ENCODE measurements at regions not wholly inside any gene's neighbourhood (a gene's known extent, or its start where the extent isn't known, plus 50 kb on each side); places are given as distances from the start of the nearest gene placed in this dataset.

GRCh38 chr2:12066986-12067385 is 320.6 kb downstream of the LPIN1 start:
- Histone ChIP-seq H2BK120ac (ENCODE audit: low read depth, low read length) (no peak overlapping the region), H3K23ac (ENCODE audit: low read length) (no peak overlapping the region), H3K27ac (ENCODE audit: low read depth, low read length) (no peak overlapping the region), H3K18ac (ENCODE audit: low read length) (no peak overlapping the region), H3K36me3 (ENCODE audit: control insufficient read depth, insufficient read depth, low read length) (no peaks in the 10 kb centered on the region), H2AK5ac (ENCODE audit: low read length) (no peak overlapping the region), H3K9ac (ENCODE audit: low read length) (no peak overlapping the region), H3K4me2 (ENCODE audit: low read length) (no peak overlapping the region), H3K79me2 (ENCODE audit: control insufficient read depth, insufficient read depth, low read length) (no peaks in the 10 kb centered on the region), H2BK5ac (ENCODE audit: low read length) (no peak overlapping the region), H3K4ac (ENCODE audit: low read depth, low read length) (no peak overlapping the region), H3K4me3 (ENCODE audit: low read length) (no peak overlapping the region), H4K8ac (ENCODE audit: low read depth, low read length) (no peak overlapping the region), H3K27me3 (ENCODE audit: insufficient read depth, low read length, poor library complexity) (no peaks in the 10 kb centered on the region), H3K56ac (ENCODE audit: low read length) (no peak overlapping the region), H2BK15ac (replicated peaks; ENCODE audit: low read depth) (no peak overlapping the region), H4K5ac (ENCODE audit: low read length) (no peak overlapping the region), H3K79me1 (ENCODE audit: low read length) (no peaks in the 10 kb centered on the region), H3K4me1 (ENCODE audit: control insufficient read depth, low read depth, low read length) (no peaks in the 10 kb centered on the region)
- no peak for DNase-seq
- no CpG with 5 or more reads among the region's 1 CpG for WGBS (ENCODE audit: extremely low coverage, insufficient coverage, low lambda C conversion rate)

DNA sequence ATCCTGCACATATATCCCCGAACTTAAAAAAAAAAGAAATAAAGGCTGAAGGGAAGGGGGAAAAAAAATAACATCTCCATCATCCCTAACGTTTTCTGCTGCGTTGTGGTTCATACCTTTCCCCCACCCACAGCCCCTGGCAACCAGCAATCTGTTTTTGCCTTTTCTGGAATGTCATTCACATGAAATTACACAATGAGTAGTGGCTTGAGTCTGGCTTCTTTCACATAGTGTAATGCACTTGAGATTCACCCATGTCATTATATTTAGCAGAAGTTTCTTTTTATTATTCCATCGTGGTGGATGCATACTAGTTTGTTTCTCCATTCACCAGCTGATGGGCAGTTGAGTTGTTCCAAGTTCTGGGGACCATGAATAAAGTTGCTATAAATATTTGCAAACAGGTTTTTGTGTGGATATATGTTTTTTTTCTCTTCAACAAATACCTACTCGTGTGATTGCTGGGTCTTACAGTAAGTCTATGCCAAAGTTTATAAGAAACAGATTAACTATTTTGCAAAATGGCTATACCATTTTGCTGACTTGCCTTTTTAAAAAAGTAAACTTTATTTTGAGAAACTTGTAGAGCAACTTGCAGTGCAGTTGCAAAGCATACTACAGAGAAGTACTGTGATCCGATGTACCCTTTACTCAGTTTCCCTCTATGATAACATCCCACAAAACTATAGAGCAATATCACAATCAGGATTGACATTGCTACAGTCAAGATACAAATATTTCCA is 322.5 kb downstream of the LPIN1 start:
- Histone ChIP-seq H3K4ac (ENCODE audit: low read depth, low read length) (no peak overlapping the region), H3K27me3 (ENCODE audit: insufficient read depth, low read length, poor library complexity) (no peaks in the 10 kb centered on the region), H4K5ac (ENCODE audit: low read length) (no peak overlapping the region), H4K8ac (ENCODE audit: low read depth, low read length) (no peak overlapping the region), H3K56ac (ENCODE audit: low read length) (no peak overlapping the region), H3K9ac (ENCODE audit: low read length) (no peak overlapping the region), H3K4me2 (ENCODE audit: low read length) (no peak overlapping the region), H2BK120ac (ENCODE audit: low read depth, low read length) (no peak overlapping the region), H3K79me1 (ENCODE audit: low read length) (no peaks in the 10 kb centered on the region), H3K4me1 (ENCODE audit: control insufficient read depth, low read depth, low read length) (peaks cover 5% of the 10 kb centered on the region), H3K36me3 (ENCODE audit: control insufficient read depth, insufficient read depth, low read length) (no peaks in the 10 kb centered on the region), H3K4me3 (ENCODE audit: low read length) (no peak overlapping the region), H3K18ac (ENCODE audit: low read length) (no peak overlapping the region), H2BK15ac (replicated peaks; ENCODE audit: low read depth) (no peak overlapping the region), H2BK5ac (ENCODE audit: low read length) (no peak overlapping the region), H2AK5ac (ENCODE audit: low read length) (no peak overlapping the region), H3K79me2 (ENCODE audit: control insufficient read depth, insufficient read depth, low read length) (no peaks in the 10 kb centered on the region), H3K23ac (ENCODE audit: low read length) (no peak overlapping the region), H3K27ac (ENCODE audit: low read depth, low read length) (no peak overlapping the region)
- no peak for DNase-seq
- no CpG with 5 or more reads among the region's 6 CpGs for WGBS (ENCODE audit: extremely low coverage, insufficient coverage, low lambda C conversion rate)

DNA sequence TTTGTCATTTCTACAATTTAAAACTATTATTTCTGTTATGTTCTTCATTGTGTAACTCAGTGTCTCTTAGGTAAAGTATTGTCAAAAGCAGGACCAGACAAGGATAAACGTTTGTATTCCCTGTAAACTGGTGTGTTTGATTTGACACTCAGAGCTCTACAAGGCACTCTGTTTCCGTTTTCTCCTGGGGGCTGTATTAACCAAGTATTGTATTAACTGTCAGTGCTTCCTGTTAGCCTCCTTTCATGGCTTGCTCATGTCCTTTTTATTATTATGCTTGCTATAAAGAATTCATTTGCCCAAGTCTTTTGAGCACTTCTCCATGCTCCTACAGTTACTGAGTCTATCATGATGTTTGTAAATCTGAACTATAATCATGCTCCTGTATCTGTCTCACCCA is 323.7 kb downstream of the LPIN1 start:
- no peak overlapping the region for H3K4me2 ChIP-seq (ENCODE audit: low read length)
- DNase-seq = no peak
- no peaks in the 10 kb centered on the region for H3K36me3 ChIP-seq (ENCODE audit: control insufficient read depth, insufficient read depth, low read length)
- H2BK120ac ChIP-seq (ENCODE audit: low read depth, low read length) = no peak overlapping the region
- no peak overlapping the region for H2BK15ac ChIP-seq (replicated peaks; ENCODE audit: low read depth)
- no peak overlapping the region for H3K9ac ChIP-seq (ENCODE audit: low read length)
- peaks cover 8% of the 10 kb centered on the region for H3K4me1 ChIP-seq (ENCODE audit: control insufficient read depth, low read depth, low read length)
- H3K23ac ChIP-seq (ENCODE audit: low read length) = no peak overlapping the region
- H4K8ac ChIP-seq (ENCODE audit: low read depth, low read length) = no peak overlapping the region
- H2BK5ac ChIP-seq (ENCODE audit: low read length) = no peak overlapping the region
- WGBS (ENCODE audit: extremely low coverage, insufficient coverage, low lambda C conversion rate) = no CpG with 5 or more reads among the region's 2 CpGs
- no peak overlapping the region for H2AK5ac ChIP-seq (ENCODE audit: low read length)
- H3K56ac ChIP-seq (ENCODE audit: low read length) = no peak overlapping the region
- H4K5ac ChIP-seq (ENCODE audit: low read length) = no peak overlapping the region
- no peak overlapping the region for H3K18ac ChIP-seq (ENCODE audit: low read length)
- H3K27ac ChIP-seq (ENCODE audit: low read depth, low read length) = no peak overlapping the region
- no peak overlapping the region for H3K4ac ChIP-seq (ENCODE audit: low read depth, low read length)
- no peaks in the 10 kb centered on the region for H3K27me3 ChIP-seq (ENCODE audit: insufficient read depth, low read length, poor library complexity)
- H3K4me3 ChIP-seq (ENCODE audit: low read length) = no peak overlapping the region
- H3K79me1 ChIP-seq (ENCODE audit: low read length) = no peaks in the 10 kb centered on the region
- H3K79me2 ChIP-seq (ENCODE audit: control insufficient read depth, insufficient read depth, low read length) = no peaks in the 10 kb centered on the region

DNA sequence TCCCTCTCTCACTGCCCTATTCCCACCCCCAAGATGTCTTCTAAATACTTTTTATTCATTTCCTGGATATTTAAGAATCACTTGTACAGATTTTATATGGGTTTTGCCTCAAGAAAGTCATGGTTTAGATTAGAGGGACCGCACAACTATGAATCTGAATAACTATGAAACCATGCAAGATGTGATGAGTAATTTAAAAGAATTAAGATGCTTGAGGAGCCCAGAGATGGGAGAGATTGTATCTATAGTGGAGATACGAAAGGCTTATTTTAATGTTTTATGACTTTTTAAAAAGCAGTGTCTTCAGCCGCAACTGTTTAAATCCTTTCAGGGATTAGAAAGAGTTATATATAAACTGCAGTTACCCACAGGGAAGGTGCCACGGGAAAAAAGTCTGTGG is 324.1 kb downstream of the LPIN1 start:
- no peak overlapping the region for H3K4ac ChIP-seq (ENCODE audit: low read depth, low read length)
- no CpG with 5 or more reads among the region's 4 CpGs for WGBS (ENCODE audit: extremely low coverage, insufficient coverage, low lambda C conversion rate)
- no peak overlapping the region for H4K8ac ChIP-seq (ENCODE audit: low read depth, low read length)
- no peak for DNase-seq
- H2BK120ac ChIP-seq (ENCODE audit: low read depth, low read length) = no peak overlapping the region
- H3K4me1 ChIP-seq (ENCODE audit: control insufficient read depth, low read depth, low read length) = peaks cover 8% of the 10 kb centered on the region
- H3K79me1 ChIP-seq (ENCODE audit: low read length) = no peaks in the 10 kb centered on the region
- H3K9ac ChIP-seq (ENCODE audit: low read length) = no peak overlapping the region
- no peak overlapping the region for H3K4me2 ChIP-seq (ENCODE audit: low read length)
- no peak overlapping the region for H3K27ac ChIP-seq (ENCODE audit: low read depth, low read length)
- no peaks in the 10 kb centered on the region for H3K79me2 ChIP-seq (ENCODE audit: control insufficient read depth, insufficient read depth, low read length)
- no peaks in the 10 kb centered on the region for H3K36me3 ChIP-seq (ENCODE audit: control insufficient read depth, insufficient read depth, low read length)
- H3K56ac ChIP-seq (ENCODE audit: low read length) = no peak overlapping the region
- H3K23ac ChIP-seq (ENCODE audit: low read length) = no peak overlapping the region
- H2BK15ac ChIP-seq (replicated peaks; ENCODE audit: low read depth) = no peak overlapping the region
- no peaks in the 10 kb centered on the region for H3K27me3 ChIP-seq (ENCODE audit: insufficient read depth, low read length, poor library complexity)
- no peak overlapping the region for H2AK5ac ChIP-seq (ENCODE audit: low read length)
- no peak overlapping the region for H4K5ac ChIP-seq (ENCODE audit: low read length)
- H2BK5ac ChIP-seq (ENCODE audit: low read length) = no peak overlapping the region
- H3K18ac ChIP-seq (ENCODE audit: low read length) = no peak overlapping the region
- no peak overlapping the region for H3K4me3 ChIP-seq (ENCODE audit: low read length)

- H3K4me1 ChIP-seq (ENCODE audit: control insufficient read depth, low read depth, low read length) = peaks cover 8% of the 10 kb centered on the region
- no peak overlapping the region for H3K27ac ChIP-seq (ENCODE audit: low read depth, low read length)
- no peak for DNase-seq
- no peak overlapping the region for H3K4ac ChIP-seq (ENCODE audit: low read depth, low read length)
- no peak overlapping the region for H2BK15ac ChIP-seq (replicated peaks; ENCODE audit: low read depth)
- no peak overlapping the region for H3K23ac ChIP-seq (ENCODE audit: low read length)
- H4K5ac ChIP-seq (ENCODE audit: low read length) = no peak overlapping the region
- no peak overlapping the region for H3K18ac ChIP-seq (ENCODE audit: low read length)
- no peak overlapping the region for H2BK120ac ChIP-seq (ENCODE audit: low read depth, low read length)
- no peaks in the 10 kb centered on the region for H3K27me3 ChIP-seq (ENCODE audit: insufficient read depth, low read length, poor library complexity)
- no peak overlapping the region for H4K8ac ChIP-seq (ENCODE audit: low read depth, low read length)
- H2BK5ac ChIP-seq (ENCODE audit: low read length) = no peak overlapping the region
- H2AK5ac ChIP-seq (ENCODE audit: low read length) = no peak overlapping the region
- no peak overlapping the region for H3K4me3 ChIP-seq (ENCODE audit: low read length)
- no peaks in the 10 kb centered on the region for H3K79me2 ChIP-seq (ENCODE audit: control insufficient read depth, insufficient read depth, low read length)
- no peaks in the 10 kb centered on the region for H3K79me1 ChIP-seq (ENCODE audit: low read length)
- H3K36me3 ChIP-seq (ENCODE audit: control insufficient read depth, insufficient read depth, low read length) = no peaks in the 10 kb centered on the region
- no peak overlapping the region for H3K56ac ChIP-seq (ENCODE audit: low read length)
- H3K9ac ChIP-seq (ENCODE audit: low read length) = no peak overlapping the region
- H3K4me2 ChIP-seq (ENCODE audit: low read length) = no peak overlapping the region
These were observed 324.9 kb downstream of the LPIN1 start for GRCh38 chr2:12071318-12071717.

GRCh38 chr2:12073217-12073852 is 326.9 kb downstream of the LPIN1 start:
- Histone ChIP-seq H2BK5ac (ENCODE audit: low read length) (peak overlapping the region; percentile 94), H3K27me3 (ENCODE audit: insufficient read depth, low read length, poor library complexity) (no peaks in the 10 kb centered on the region), H2AK5ac (ENCODE audit: low read length) (no peak overlapping the region), H3K9ac (ENCODE audit: low read length) (no peak overlapping the region), H3K4me2 (ENCODE audit: low read length) (no peak overlapping the region), H3K4ac (ENCODE audit: low read depth, low read length) (peak overlapping the region; percentile 71), H3K79me1 (ENCODE audit: low read length) (no peaks in the 10 kb centered on the region), H3K56ac (ENCODE audit: low read length) (peak overlapping the region; percentile 29), H4K8ac (ENCODE audit: low read depth, low read length) (no peak overlapping the region), H3K18ac (ENCODE audit: low read length) (peak overlapping the region; percentile 75), H3K4me3 (ENCODE audit: low read length) (no peak overlapping the region), H3K27ac (ENCODE audit: low read depth, low read length) (no peak overlapping the region), H4K5ac (ENCODE audit: low read length) (no peak overlapping the region), H3K79me2 (ENCODE audit: control insufficient read depth, insufficient read depth, low read length) (no peaks in the 10 kb centered on the region), H3K23ac (ENCODE audit: low read length) (no peak overlapping the region), H3K36me3 (ENCODE audit: control insufficient read depth, insufficient read depth, low read length) (no peaks in the 10 kb centered on the region), H2BK15ac (replicated peaks; ENCODE audit: low read depth) (no peak overlapping the region), H2BK120ac (ENCODE audit: low read depth, low read length) (no peak overlapping the region), H3K4me1 (ENCODE audit: control insufficient read depth, low read depth, low read length) (peaks cover 12% of the 10 kb centered on the region)
- WGBS (ENCODE audit: extremely low coverage, insufficient coverage, low lambda C conversion rate) = no CpG with 5 or more reads among the region's 6 CpGs
- peak; percentile 27 for DNase-seq

Measured in mesendoderm (in vitro differentiated cells).